SK-N-SH treated with all-trans-retinoic acid at 6 μM for 48 hours (cell line): ENCODE measurements at regions not wholly inside any gene's neighbourhood (a gene's known extent, or its start where the extent isn't known, plus 50 kb on each side); places are given as distances from the start of the nearest gene placed in this dataset.
A peak's percentile ranks its signal among the peaks of the same experiment; 100 is the strongest.

Source experiments
- ATAC-seq: fragments of 200-7000 bp; cut with Tn5 transposase; 3 replicates; pipeline ENCODE4 v1.9.1; 2020; ENCODE audit warnings: mild to moderate bottlenecking, moderate library complexity
- ARNTL ChIP-seq: fragments of 450-650 bp; formaldehyde crosslinking; IDR thresholded peaks from 2 replicates; pipeline ENCODE4 v1.5.0; 2020; ENCODE audit warnings: low read depth, mild to moderate bottlenecking, moderate library complexity, borderline replicate concordance
- BACH2 ChIP-seq: fragments of 250-450 bp; sonication (Bioruptor Pico); IDR thresholded peaks from 2 replicates; pipeline ENCODE4 v1.9.0; 2021; ENCODE audit warnings: mild to moderate bottlenecking, borderline replicate concordance
- ESRRG ChIP-seq: fragments of 250-450 bp; sonication (Bioruptor Pico); IDR thresholded peaks from 2 replicates; pipeline ENCODE4 v1.6.1; 2021; ENCODE audit warnings: mild to moderate bottlenecking
- GLIS3 ChIP-seq: fragments of 250-450 bp; sonication (Bioruptor Pico); IDR thresholded peaks from 2 replicates; pipeline ENCODE4 v1.5.0; 2020; ENCODE audit warnings: mild to moderate bottlenecking, moderate library complexity
- OSR1 ChIP-seq: fragments of 250-450 bp; sonication (Bioruptor Pico); IDR thresholded peaks from 2 replicates; pipeline ENCODE4 v1.8.0; 2022; ENCODE audit warnings: moderate library complexity, mild to moderate bottlenecking, inconsistent platforms
- PPARA ChIP-seq: fragments of 250-450 bp; sonication (Bioruptor Pico); IDR thresholded peaks from 2 replicates; pipeline ENCODE4 v1.5.0; 2020; ENCODE audit warnings: mild to moderate bottlenecking, borderline replicate concordance
- RARB ChIP-seq: fragments of 250-450 bp; sonication (Bioruptor Pico); IDR thresholded peaks from 2 replicates; pipeline ENCODE4 v1.8.0; 2021; ENCODE audit warnings: mild to moderate bottlenecking, moderate library complexity
- SNAI2 ChIP-seq: fragments of 250-450 bp; sonication (Bioruptor Pico); IDR thresholded peaks from 2 replicates; pipeline ENCODE4 v1.5.0; 2020; ENCODE audit warnings: mild to moderate bottlenecking, moderate library complexity
- TCF4 ChIP-seq: fragments of 250-450 bp; sonication (Bioruptor Pico); IDR thresholded peaks from 2 replicates; pipeline ENCODE4 v1.8.0; 2021; ENCODE audit warnings: mild to moderate bottlenecking, moderate library complexity, borderline replicate concordance
- TOX ChIP-seq: fragments of 250-450 bp; sonication (Bioruptor Pico); IDR thresholded peaks from 2 replicates; pipeline ENCODE4 v1.8.0; 2021; ENCODE audit warnings: mild to moderate bottlenecking, moderate library complexity, borderline replicate concordance
- ZC3H10 ChIP-seq: fragments of 250-450 bp; sonication (Bioruptor Pico); IDR thresholded peaks from 2 replicates; pipeline ENCODE4 v1.5.1; 2021; ENCODE audit warnings: mild to moderate bottlenecking, moderate library complexity
- ZFP30 ChIP-seq: fragments of 450-650 bp; formaldehyde crosslinking; IDR thresholded peaks from 2 replicates; pipeline ENCODE4 v1.5.0; 2022; ENCODE audit warnings: mild to moderate bottlenecking, moderate library complexity
- ZNF565 ChIP-seq: fragments of 450-650 bp; formaldehyde crosslinking; conservative IDR thresholded peaks from 2 replicates; pipeline ENCODE4 v1.5.0; 2020; ENCODE audit warnings: low read depth, mild to moderate bottlenecking, moderate library complexity
- ZNF70 ChIP-seq: fragments of 450-650 bp; formaldehyde crosslinking; IDR thresholded peaks from 2 replicates; pipeline ENCODE4 v1.5.0; 2020; ENCODE audit warnings: mild to moderate bottlenecking, moderate library complexity
- ZNF8 ChIP-seq: fragments of 450-650 bp; formaldehyde crosslinking; IDR thresholded peaks from 2 replicates; pipeline ENCODE4 v1.5.0; 2020; ENCODE audit warnings: mild to moderate bottlenecking, moderate library complexity
- TF ChIP-seq, protein P1 (sequence below): fragments of 250-450 bp; sonication (Bioruptor Pico); IDR thresholded peaks from 2 replicates; pipeline ENCODE4 v1.5.0; 2020; ENCODE audit warnings: mild to moderate bottlenecking, moderate library complexity
- TF ChIP-seq, protein P2 (sequence below): fragments of 250-450 bp; sonication (Bioruptor Pico); IDR thresholded peaks from 2 replicates; pipeline ENCODE4 v1.5.1; 2021; ENCODE audit warnings: mild to moderate bottlenecking, moderate library complexity
- TF ChIP-seq, protein P3 (sequence below): fragments of 250-450 bp; sonication (Bioruptor Pico); IDR thresholded peaks from 2 replicates; pipeline ENCODE4 v1.8.0; 2021; ENCODE audit warnings: low read depth, mild to moderate bottlenecking, moderate library complexity, borderline replicate concordance
- TF ChIP-seq, protein P4 (sequence below): fragments of 250-450 bp; sonication (Bioruptor Pico); IDR thresholded peaks from 2 replicates; pipeline ENCODE4 v1.5.1; 2020; ENCODE audit warnings: low read depth, mild to moderate bottlenecking, moderate library complexity
- TF ChIP-seq, protein P5 (sequence below): fragments of 250-450 bp; sonication (Bioruptor Pico); IDR thresholded peaks from 2 replicates; pipeline ENCODE4 v1.8.0; 2020; ENCODE audit warnings: mild to moderate bottlenecking, moderate library complexity, borderline replicate concordance

DNA sequence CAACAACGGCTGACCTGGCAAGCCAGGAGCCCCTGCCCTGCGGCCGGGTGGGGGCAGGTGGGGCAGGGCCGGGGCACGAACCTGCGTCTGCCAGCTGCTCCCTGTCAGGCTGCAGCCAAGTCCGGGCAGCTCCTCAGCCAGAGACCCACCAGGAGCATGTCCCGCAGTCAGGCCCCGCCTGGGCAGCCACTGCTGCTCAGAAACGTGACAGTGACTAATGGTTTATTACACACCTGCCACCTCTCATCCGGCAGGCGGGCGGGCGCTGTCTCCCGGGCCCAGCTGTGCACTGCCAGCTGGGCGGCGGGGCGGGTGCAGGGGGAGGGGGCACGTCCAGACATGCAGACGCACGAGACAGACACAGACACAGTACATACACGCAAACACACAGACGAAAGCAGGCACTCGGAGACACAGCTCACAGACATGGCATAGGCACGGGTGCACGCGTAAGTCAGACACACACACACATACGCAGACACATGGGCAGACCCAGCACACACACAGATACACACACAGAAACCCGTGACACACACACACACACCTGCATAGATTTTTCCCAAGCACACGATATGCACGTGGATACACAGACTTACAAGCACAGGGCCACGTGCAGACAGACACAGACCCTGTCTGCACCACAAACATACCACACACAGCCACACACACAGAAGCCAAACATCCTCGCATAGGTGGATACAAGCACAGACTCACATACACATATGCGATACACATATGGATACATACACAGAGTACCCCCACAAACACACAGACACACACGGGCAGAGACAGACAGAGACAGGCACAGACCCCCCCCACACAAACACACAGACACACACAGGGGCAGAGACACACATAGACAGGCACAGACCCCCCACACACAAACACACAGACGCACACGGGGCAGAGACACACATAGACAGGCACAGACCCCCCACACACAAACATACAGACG, 248.3 kb upstream of the CIBAR2 start:
- no peak for TF ChIP-seq PPARA
- TF ChIP-seq, protein P1, sequence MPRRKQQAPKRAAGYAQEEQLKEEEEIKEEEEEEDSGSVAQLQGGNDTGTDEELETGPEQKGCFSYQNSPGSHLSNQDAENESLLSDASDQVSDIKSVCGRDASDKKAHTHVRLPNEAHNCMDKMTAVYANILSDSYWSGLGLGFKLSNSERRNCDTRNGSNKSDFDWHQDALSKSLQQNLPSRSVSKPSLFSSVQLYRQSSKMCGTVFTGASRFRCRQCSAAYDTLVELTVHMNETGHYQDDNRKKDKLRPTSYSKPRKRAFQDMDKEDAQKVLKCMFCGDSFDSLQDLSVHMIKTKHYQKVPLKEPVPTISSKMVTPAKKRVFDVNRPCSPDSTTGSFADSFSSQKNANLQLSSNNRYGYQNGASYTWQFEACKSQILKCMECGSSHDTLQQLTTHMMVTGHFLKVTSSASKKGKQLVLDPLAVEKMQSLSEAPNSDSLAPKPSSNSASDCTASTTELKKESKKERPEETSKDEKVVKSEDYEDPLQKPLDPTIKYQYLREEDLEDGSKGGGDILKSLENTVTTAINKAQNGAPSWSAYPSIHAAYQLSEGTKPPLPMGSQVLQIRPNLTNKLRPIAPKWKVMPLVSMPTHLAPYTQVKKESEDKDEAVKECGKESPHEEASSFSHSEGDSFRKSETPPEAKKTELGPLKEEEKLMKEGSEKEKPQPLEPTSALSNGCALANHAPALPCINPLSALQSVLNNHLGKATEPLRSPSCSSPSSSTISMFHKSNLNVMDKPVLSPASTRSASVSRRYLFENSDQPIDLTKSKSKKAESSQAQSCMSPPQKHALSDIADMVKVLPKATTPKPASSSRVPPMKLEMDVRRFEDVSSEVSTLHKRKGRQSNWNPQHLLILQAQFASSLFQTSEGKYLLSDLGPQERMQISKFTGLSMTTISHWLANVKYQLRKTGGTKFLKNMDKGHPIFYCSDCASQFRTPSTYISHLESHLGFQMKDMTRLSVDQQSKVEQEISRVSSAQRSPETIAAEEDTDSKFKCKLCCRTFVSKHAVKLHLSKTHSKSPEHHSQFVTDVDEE (CRISPR knock-in tag) = peak; percentile 40; the same call in 1 of the 2 replicates
- no peak; the same call in 2 of the 3 replicates for ATAC-seq

DNA sequence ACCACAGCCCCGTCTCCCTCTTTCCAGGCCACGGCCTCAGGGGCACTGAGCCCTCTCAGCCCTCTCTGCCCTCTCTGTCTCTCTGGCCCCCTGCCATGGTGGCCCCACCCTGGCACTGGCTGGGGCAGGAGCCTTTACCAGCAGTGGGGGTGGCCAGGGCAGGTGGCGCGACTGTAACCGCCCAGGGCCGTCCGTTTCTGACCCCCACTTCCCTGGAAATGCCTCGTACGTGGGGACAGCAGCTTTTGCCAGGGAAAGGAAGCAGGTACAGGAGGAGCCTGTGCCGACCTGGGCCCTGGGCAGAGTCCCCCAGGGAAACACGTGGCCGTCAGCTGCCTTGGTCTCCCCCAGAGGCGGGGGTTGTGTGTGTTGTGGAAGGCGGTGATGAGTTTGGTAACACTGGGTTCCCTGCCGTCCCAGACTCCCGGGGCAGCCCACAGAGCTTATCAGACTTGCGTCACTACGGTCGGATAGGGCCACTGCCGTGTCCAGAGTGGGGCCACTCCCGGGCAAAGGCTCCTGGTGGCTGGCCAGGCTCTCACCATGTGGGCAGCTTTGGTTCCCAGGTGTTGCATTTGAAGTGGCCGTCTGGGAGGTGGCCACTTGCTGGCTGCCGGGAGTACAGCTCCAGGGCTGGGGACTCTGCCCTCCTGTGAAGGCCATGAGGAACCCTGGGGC, 249.3 kb upstream of the CIBAR2 start:
- TF ChIP-seq GLIS3 (no peak), ESRRG (CRISPR knock-in tag) (no peak), RARB (CRISPR knock-in tag) (no peak), TOX (CRISPR knock-in tag) (no peak), SNAI2 (CRISPR knock-in tag) (no peak), ARNTL (CRISPR knock-in tag) (no peak), ZNF565 (CRISPR knock-in tag) (no peak), TCF4 (CRISPR knock-in tag) (no peak), BACH2 (CRISPR knock-in tag) (no peak), ZNF70 (no peak), OSR1 (no peak), ZC3H10 (no peak), ZNF8 (CRISPR knock-in tag) (no peak), PPARA (no peak), ZFP30 (no peak)
- TF ChIP-seq, protein P2, sequence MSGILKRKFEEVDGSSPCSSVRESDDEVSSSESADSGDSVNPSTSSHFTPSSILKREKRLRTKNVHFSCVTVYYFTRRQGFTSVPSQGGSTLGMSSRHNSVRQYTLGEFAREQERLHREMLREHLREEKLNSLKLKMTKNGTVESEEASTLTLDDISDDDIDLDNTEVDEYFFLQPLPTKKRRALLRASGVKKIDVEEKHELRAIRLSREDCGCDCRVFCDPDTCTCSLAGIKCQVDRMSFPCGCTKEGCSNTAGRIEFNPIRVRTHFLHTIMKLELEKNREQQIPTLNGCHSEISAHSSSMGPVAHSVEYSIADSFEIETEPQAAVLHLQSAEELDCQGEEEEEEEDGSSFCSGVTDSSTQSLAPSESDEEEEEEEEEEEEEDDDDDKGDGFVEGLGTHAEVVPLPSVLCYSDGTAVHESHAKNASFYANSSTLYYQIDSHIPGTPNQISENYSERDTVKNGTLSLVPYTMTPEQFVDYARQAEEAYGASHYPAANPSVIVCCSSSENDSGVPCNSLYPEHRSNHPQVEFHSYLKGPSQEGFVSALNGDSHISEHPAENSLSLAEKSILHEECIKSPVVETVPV = no peak
- TF ChIP-seq, protein P3, sequence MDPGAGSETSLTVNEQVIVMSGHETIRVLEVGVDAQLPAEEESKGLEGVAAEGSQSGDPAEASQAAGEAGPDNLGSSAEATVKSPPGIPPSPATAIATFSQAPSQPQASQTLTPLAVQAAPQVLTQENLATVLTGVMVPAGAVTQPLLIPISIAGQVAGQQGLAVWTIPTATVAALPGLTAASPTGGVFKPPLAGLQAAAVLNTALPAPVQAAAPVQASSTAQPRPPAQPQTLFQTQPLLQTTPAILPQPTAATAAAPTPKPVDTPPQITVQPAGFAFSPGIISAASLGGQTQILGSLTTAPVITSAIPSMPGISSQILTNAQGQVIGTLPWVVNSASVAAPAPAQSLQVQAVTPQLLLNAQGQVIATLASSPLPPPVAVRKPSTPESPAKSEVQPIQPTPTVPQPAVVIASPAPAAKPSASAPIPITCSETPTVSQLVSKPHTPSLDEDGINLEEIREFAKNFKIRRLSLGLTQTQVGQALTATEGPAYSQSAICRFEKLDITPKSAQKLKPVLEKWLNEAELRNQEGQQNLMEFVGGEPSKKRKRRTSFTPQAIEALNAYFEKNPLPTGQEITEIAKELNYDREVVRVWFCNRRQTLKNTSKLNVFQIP (CRISPR knock-in tag) = no peak
- TF ChIP-seq, protein P1 (CRISPR knock-in tag) = no peak
- TF ChIP-seq, protein P4, sequence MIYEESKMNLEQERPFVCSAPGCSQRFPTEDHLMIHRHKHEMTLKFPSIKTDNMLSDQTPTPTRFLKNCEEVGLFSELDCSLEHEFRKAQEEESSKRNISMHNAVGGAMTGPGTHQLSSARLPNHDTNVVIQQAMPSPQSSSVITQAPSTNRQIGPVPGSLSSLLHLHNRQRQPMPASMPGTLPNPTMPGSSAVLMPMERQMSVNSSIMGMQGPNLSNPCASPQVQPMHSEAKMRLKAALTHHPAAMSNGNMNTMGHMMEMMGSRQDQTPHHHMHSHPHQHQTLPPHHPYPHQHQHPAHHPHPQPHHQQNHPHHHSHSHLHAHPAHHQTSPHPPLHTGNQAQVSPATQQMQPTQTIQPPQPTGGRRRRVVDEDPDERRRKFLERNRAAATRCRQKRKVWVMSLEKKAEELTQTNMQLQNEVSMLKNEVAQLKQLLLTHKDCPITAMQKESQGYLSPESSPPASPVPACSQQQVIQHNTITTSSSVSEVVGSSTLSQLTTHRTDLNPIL (CRISPR knock-in tag) = no peak
- TF ChIP-seq, protein P5, sequence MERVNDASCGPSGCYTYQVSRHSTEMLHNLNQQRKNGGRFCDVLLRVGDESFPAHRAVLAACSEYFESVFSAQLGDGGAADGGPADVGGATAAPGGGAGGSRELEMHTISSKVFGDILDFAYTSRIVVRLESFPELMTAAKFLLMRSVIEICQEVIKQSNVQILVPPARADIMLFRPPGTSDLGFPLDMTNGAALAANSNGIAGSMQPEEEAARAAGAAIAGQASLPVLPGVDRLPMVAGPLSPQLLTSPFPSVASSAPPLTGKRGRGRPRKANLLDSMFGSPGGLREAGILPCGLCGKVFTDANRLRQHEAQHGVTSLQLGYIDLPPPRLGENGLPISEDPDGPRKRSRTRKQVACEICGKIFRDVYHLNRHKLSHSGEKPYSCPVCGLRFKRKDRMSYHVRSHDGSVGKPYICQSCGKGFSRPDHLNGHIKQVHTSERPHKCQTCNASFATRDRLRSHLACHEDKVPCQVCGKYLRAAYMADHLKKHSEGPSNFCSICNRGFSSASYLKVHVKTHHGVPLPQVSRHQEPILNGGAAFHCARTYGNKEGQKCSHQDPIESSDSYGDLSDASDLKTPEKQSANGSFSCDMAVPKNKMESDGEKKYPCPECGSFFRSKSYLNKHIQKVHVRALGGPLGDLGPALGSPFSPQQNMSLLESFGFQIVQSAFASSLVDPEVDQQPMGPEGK = no peak
- ATAC-seq = no peak
